OCI-LY1 (cell line): ENCODE measurements at regions not wholly inside any gene's neighbourhood (a gene's known extent, or its start where the extent isn't known, plus 50 kb on each side); places are given as distances from the start of the nearest gene placed in this dataset.

Experiments used
- CTCF ChIP-seq: fragments of 200-600 bp; sonication (generic), shearing (Covaris generic); IDR thresholded peaks from 2 replicates; pipeline ENCODE4 v1.5.1; 2017; ENCODE audit warnings: mild to moderate bottlenecking, antibody characterized with exemption, low read length, moderate library complexity, mixed read lengths
- EZH2 ChIP-seq: fragments of 200-600 bp; sonication (generic), shearing (Covaris generic); IDR thresholded peaks from 2 replicates; pipeline ENCODE4 v1.8.0; 2017; ENCODE audit warnings: borderline replicate concordance, mixed run types, mild to moderate bottlenecking, antibody characterized with exemption, low read length, moderate library complexity, mixed read lengths

GRCh38 chr13:48810013-48810412 lies 156.3 kb downstream of the CYSLTR2 start:
- TF ChIP-seq CTCF (no peak), EZH2 (no peak)
